OCI-LY1 (cell line): ENCODE measurements at regions not wholly inside any gene's neighbourhood (a gene's known extent, or its start where the extent isn't known, plus 50 kb on each side); places are given as distances from the start of the nearest gene placed in this dataset.

Experiments used
- H2AFZ ChIP-seq: fragments of 200-600 bp; sonication (generic), shearing (Covaris generic); 2 replicates; pipeline ENCODE4 v1.6.0; 2014; ENCODE audit warnings: antibody characterized with exemption, mild to moderate bottlenecking, low read length
- H3F3A ChIP-seq: fragments of 200-600 bp; sonication (generic), shearing (Covaris generic); 2 replicates; pipeline ENCODE4 v1.6.0; 2014; ENCODE audit warnings: mild to moderate bottlenecking, antibody characterized with exemption, low read length, moderate library complexity; ENCODE audit not compliant: insufficient read depth
- H3K27ac ChIP-seq: fragments of 200-600 bp; sonication (generic); 2 replicates; pipeline ENCODE4 v1.5.1; 2014; ENCODE audit warnings: low read length, mixed run types, mild to moderate bottlenecking, low read depth; ENCODE audit not compliant: poor library complexity, severe bottlenecking
- H3K27me3 ChIP-seq: fragments of 200-600 bp; sonication (generic); 2 replicates; pipeline ENCODE4 v1.6.0; 2014; ENCODE audit warnings: antibody characterized with exemption, mild to moderate bottlenecking, low read length, moderate library complexity; ENCODE audit not compliant: insufficient read depth
- H3K36me3 ChIP-seq: fragments of 200-600 bp; sonication (generic); 2 replicates; pipeline ENCODE4 v1.6.1; 2014; ENCODE audit warnings: mild to moderate bottlenecking, antibody characterized with exemption, low read length, moderate library complexity, mixed read lengths; ENCODE audit not compliant: insufficient read depth
- H3K4me1 ChIP-seq: fragments of 200-600 bp; sonication (generic); 2 replicates; pipeline ENCODE4 v1.5.1; 2014; ENCODE audit warnings: mild to moderate bottlenecking, low read length, moderate library complexity; ENCODE audit not compliant: insufficient read depth, severe bottlenecking
- H3K4me2 ChIP-seq: fragments of 200-600 bp; sonication (generic), shearing (Covaris generic); 2 replicates; pipeline ENCODE4 v1.6.1; 2014; ENCODE audit warnings: low read length
- H3K4me3 ChIP-seq: fragments of 200-600 bp; sonication (generic); 2 replicates; pipeline ENCODE4 v1.5.1; 2014; ENCODE audit warnings: low read length, low read depth, mild to moderate bottlenecking, mixed read lengths; ENCODE audit not compliant: poor library complexity, severe bottlenecking
- H3K79me2 ChIP-seq: fragments of 200-600 bp; shearing (Covaris generic); 2 replicates; pipeline ENCODE4 v1.6.1; 2016; ENCODE audit warnings: mixed run types, low read length, mixed read lengths; ENCODE audit not compliant: insufficient read depth
- H3K9ac ChIP-seq: fragments of 200-600 bp; sonication (generic), shearing (Covaris generic); 2 replicates; pipeline ENCODE4 v1.6.1; 2014; ENCODE audit warnings: mild to moderate bottlenecking, low read length, mixed read lengths
- H3K9me2 ChIP-seq: fragments of 200-600 bp; sonication (generic), shearing (Covaris generic); 2 replicates; pipeline ENCODE4 v1.6.1; 2014; ENCODE audit warnings: low read depth, mild to moderate bottlenecking, low read length, mixed read lengths
- H3K9me3 ChIP-seq: fragments of 200-600 bp; shearing (Covaris generic); 2 replicates; pipeline ENCODE4 v1.6.1; 2014; ENCODE audit warnings: low read length, mixed read lengths
- H4K20me1 ChIP-seq: fragments of 200-600 bp; sonication (generic), shearing (Covaris generic); 2 replicates; pipeline ENCODE4 v1.6.0; 2016; ENCODE audit warnings: mild to moderate bottlenecking, low read length; ENCODE audit not compliant: insufficient read depth
- CTCF ChIP-seq: fragments of 200-600 bp; sonication (generic), shearing (Covaris generic); IDR thresholded peaks from 2 replicates; pipeline ENCODE4 v1.5.1; 2017; ENCODE audit warnings: mild to moderate bottlenecking, antibody characterized with exemption, low read length, moderate library complexity, mixed read lengths
- EZH2 ChIP-seq: fragments of 200-600 bp; sonication (generic), shearing (Covaris generic); IDR thresholded peaks from 2 replicates; pipeline ENCODE4 v1.8.0; 2017; ENCODE audit warnings: borderline replicate concordance, mixed run types, mild to moderate bottlenecking, antibody characterized with exemption, low read length, moderate library complexity, mixed read lengths

- H4K20me1 ChIP-seq, result no peaks in the 10 kb centered on the region
- no peaks in the 10 kb centered on the region for H3F3A ChIP-seq
- H3K36me3 ChIP-seq, result no peaks in the 10 kb centered on the region
- H3K4me3 ChIP-seq, result no peak overlapping the region
- peaks cover 5% of the 10 kb centered on the region; the same call in 1 of the 2 replicates for H3K27me3 ChIP-seq
- TF ChIP-seq EZH2, result no peak
- no peak for TF ChIP-seq CTCF
- no peak overlapping the region for H3K27ac ChIP-seq
- H3K4me2 ChIP-seq, result no peak overlapping the region
- H3K9me2 ChIP-seq, result no peaks in the 10 kb centered on the region
- H3K79me2 ChIP-seq, result no peaks in the 10 kb centered on the region
- no peaks in the 10 kb centered on the region for H3K4me1 ChIP-seq
- H2AFZ ChIP-seq, result no peak overlapping the region
- H3K9me3 ChIP-seq, result no peaks in the 10 kb centered on the region
- H3K9ac ChIP-seq, result no peak overlapping the region
Observed at GRCh38 chr6:164015088-164015484, 600.6 kb downstream of the QKI start.

- H2AFZ ChIP-seq, result no peak overlapping the region
- H3K27me3 ChIP-seq, result peaks cover 9% of the 10 kb centered on the region; the same call in 1 of the 2 replicates
- no peaks in the 10 kb centered on the region for H3F3A ChIP-seq
- H4K20me1 ChIP-seq, result no peaks in the 10 kb centered on the region
- no peak for TF ChIP-seq EZH2
- no peak for TF ChIP-seq CTCF
- H3K36me3 ChIP-seq, result no peaks in the 10 kb centered on the region
- H3K4me1 ChIP-seq, result no peaks in the 10 kb centered on the region
- no peaks in the 10 kb centered on the region for H3K9me2 ChIP-seq
- H3K79me2 ChIP-seq, result no peaks in the 10 kb centered on the region
- H3K4me3 ChIP-seq, result no peak overlapping the region
- no peaks in the 10 kb centered on the region for H3K9me3 ChIP-seq
- H3K4me2 ChIP-seq, result no peak overlapping the region
- H3K9ac ChIP-seq, result no peak overlapping the region
- H3K27ac ChIP-seq, result no peak overlapping the region
Observed at GRCh38 chr6:164014346-164015087, 600.0 kb downstream of the QKI start.

DNA sequence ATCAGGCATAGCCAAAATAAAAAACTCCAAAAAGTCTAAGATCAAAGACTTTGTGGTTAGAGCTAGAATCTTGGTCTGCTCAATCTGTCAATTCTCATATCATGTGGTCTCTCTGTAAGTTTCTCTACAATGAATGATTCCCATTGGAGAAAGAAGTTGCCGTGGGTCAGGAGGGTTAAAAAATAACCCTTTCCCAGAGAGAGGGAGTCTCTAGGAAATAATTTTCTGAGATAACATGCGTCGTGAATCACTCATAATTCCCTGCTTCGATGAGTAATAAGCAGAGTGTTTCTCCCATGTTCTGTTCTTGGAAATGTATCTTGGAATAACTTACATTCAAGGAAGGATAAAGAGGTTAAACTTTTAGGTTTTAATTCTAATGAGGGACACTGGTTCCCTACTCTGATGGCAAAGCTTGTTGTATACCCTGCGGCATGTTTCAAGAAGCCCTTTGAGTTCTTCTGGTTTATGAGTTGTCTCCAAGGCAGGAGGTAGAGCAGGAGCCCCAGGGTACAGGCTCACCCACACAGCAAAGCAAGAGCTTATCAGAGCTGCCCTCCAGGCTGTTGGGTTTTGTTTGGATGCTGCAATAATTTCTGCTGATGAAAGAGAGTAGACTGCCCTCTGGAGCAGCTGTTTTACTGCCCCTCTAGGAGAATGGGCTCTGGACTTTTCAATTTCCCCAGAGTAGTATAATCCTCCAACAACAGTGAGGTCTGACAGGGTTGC lies 599.1 kb downstream of the QKI start:
- Histone ChIP-seq H3K27me3 (peaks cover 9% of the 10 kb centered on the region; the same call in 1 of the 2 replicates), H3K4me2 (no peak overlapping the region), H3K9me2 (no peaks in the 10 kb centered on the region), H3K4me1 (no peaks in the 10 kb centered on the region), H3K9me3 (no peaks in the 10 kb centered on the region), H3K36me3 (no peaks in the 10 kb centered on the region), H3F3A (no peaks in the 10 kb centered on the region), H4K20me1 (no peaks in the 10 kb centered on the region), H2AFZ (no peak overlapping the region), H3K4me3 (no peak overlapping the region), H3K9ac (no peak overlapping the region), H3K27ac (no peak overlapping the region), H3K79me2 (no peaks in the 10 kb centered on the region)
- no peak for TF ChIP-seq CTCF
- no peak for TF ChIP-seq EZH2
